GM18511 (cell line): ENCODE measurements at regions not wholly inside any gene's neighbourhood (a gene's known extent, or its start where the extent isn't known, plus 50 kb on each side); places are given as distances from the start of the nearest gene placed in this dataset.

Experiments
- ATAC-seq: cut with Tn5 transposase; IDR thresholded peaks from one replicate; pipeline ENCODE4 v1.9.1; 2021; ENCODE audit warnings: mild to moderate bottlenecking, moderate library complexity; ENCODE audit not compliant: unreplicated experiment

GRCh38 chr4:79492148-79492547 lies 84.1 kb upstream of the GK2 start:
- no peak for ATAC-seq

GRCh38 chr4:79489506-79489905 lies 81.5 kb upstream of the GK2 start:
- no peak for ATAC-seq

GRCh38 chr4:79476196-79476595 lies 68.2 kb upstream of the GK2 start:
- no peak for ATAC-seq

- no peak for ATAC-seq
Observed at GRCh38 chr4:79473439-79473724, 65.4 kb upstream of the GK2 start.

GRCh38 chr4:79472693-79473438 lies 64.8 kb upstream of the GK2 start:
- ATAC-seq: no peak

GRCh38 chr4:79472036-79472435 lies 64.0 kb upstream of the GK2 start:
- ATAC-seq: no peak

- no peak for ATAC-seq
Observed at GRCh38 chr4:79471309-79471708, 63.3 kb upstream of the GK2 start.

GRCh38 chr4:79467246-79467932 lies 59.4 kb upstream of the GK2 start:
- ATAC-seq: no peak

GRCh38 chr4:79466621-79467020 lies 58.6 kb upstream of the GK2 start:
- ATAC-seq: no peak
